Neural cell (in vitro differentiated cells): ENCODE measurements at regions not wholly inside any gene's neighbourhood (a gene's known extent, or its start where the extent isn't known, plus 50 kb on each side); places are given as distances from the start of the nearest gene placed in this dataset.

Experiments
- TF ChIP-seq, protein P1 (sequence below): IDR thresholded peaks from 2 replicates; pipeline ENCODE4 v1.6.1; 2012; ENCODE audit warnings: borderline replicate concordance
- TF ChIP-seq, protein P2 (sequence below): fragments of 450-650 bp; IDR thresholded peaks from 2 replicates; pipeline ENCODE4 v1.5.1; 2014; ENCODE audit warnings: antibody characterized with exemption, mild to moderate bottlenecking, moderate library complexity; ENCODE audit not compliant: poor library complexity, severe bottlenecking

DNA sequence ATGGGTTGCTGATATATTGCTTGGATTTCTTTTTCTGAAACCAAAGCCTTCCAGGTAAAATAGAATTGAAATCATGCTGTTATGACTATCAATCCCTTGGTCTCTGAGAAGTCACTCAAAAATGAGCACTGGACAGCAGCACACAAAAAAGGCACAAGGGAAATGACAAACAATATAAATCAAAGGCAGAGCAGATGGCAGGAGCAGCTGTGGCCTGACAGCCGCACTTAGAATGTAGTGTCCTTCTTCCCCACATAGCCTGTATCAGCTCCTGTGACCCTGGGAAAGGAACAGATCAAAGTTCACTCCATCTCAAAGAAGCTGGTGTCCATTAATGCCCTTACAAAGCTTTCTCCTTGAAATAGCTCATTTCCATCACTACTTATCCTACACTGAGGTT is 326.7 kb downstream of the SUCLG1 start:
- TF ChIP-seq, protein P1, sequence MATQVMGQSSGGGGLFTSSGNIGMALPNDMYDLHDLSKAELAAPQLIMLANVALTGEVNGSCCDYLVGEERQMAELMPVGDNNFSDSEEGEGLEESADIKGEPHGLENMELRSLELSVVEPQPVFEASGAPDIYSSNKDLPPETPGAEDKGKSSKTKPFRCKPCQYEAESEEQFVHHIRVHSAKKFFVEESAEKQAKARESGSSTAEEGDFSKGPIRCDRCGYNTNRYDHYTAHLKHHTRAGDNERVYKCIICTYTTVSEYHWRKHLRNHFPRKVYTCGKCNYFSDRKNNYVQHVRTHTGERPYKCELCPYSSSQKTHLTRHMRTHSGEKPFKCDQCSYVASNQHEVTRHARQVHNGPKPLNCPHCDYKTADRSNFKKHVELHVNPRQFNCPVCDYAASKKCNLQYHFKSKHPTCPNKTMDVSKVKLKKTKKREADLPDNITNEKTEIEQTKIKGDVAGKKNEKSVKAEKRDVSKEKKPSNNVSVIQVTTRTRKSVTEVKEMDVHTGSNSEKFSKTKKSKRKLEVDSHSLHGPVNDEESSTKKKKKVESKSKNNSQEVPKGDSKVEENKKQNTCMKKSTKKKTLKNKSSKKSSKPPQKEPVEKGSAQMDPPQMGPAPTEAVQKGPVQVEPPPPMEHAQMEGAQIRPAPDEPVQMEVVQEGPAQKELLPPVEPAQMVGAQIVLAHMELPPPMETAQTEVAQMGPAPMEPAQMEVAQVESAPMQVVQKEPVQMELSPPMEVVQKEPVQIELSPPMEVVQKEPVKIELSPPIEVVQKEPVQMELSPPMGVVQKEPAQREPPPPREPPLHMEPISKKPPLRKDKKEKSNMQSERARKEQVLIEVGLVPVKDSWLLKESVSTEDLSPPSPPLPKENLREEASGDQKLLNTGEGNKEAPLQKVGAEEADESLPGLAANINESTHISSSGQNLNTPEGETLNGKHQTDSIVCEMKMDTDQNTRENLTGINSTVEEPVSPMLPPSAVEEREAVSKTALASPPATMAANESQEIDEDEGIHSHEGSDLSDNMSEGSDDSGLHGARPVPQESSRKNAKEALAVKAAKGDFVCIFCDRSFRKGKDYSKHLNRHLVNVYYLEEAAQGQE, result no peak
- TF ChIP-seq, protein P2, sequence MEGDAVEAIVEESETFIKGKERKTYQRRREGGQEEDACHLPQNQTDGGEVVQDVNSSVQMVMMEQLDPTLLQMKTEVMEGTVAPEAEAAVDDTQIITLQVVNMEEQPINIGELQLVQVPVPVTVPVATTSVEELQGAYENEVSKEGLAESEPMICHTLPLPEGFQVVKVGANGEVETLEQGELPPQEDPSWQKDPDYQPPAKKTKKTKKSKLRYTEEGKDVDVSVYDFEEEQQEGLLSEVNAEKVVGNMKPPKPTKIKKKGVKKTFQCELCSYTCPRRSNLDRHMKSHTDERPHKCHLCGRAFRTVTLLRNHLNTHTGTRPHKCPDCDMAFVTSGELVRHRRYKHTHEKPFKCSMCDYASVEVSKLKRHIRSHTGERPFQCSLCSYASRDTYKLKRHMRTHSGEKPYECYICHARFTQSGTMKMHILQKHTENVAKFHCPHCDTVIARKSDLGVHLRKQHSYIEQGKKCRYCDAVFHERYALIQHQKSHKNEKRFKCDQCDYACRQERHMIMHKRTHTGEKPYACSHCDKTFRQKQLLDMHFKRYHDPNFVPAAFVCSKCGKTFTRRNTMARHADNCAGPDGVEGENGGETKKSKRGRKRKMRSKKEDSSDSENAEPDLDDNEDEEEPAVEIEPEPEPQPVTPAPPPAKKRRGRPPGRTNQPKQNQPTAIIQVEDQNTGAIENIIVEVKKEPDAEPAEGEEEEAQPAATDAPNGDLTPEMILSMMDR, result no peak
